ENCODE measurements at regions not wholly inside any gene's neighbourhood (a gene's known extent, or its start where the extent isn't known, plus 50 kb on each side); places are given as distances from the start of the nearest gene placed in this dataset.
"Not testable (repeated sequence)": the region's sequence is repeated elsewhere in the genome, so short reads cannot be mapped to it uniquely, and the experiment has no call there.

DNA sequence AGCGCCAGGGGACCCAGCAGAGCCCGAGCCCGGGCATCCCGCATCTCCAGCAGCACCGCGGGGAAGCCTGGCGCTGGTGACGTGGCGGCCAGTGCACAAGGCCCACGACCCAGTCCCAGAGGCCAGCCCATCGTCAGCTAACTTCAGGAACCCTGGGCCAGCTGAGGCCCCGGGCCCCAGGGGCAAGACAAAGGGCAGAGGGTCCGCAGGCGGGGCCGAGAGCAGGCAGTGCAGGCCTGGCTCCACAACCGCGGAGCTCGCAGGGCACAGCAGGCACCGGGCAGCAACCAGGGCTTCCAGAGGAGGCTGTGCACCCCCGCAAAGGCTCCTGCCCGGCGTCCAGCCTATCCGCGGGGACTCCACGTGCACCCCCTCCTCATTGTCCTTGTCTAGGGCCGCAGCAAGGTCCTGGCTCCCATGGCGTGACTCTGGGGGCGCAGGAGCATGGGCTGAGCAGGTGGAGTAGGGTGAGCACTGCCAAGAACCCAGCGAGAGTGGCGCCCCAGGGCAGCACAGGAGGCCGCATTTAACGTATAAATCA lies 352.5 kb downstream of the KCNJ18 start:
- not testable (repeated sequence) for DNase-seq (ENCODE audit: low spot score); H3K4me3 ChIP-seq; H3K27me3 Mint-ChIP-seq (ENCODE audit: insufficient read depth, low read depth, poor library complexity); H3K9me2 ChIP-seq (ENCODE audit: insufficient read depth); H4K20me1 ChIP-seq (replicated peaks; ENCODE audit: insufficient read depth); H3K27me3 ChIP-seq (ENCODE audit: insufficient read depth); H3K36me3 Mint-ChIP-seq (ENCODE audit: low read depth); H3K4me3 Mint-ChIP-seq; ATAC-seq; H3K27ac ChIP-seq (ENCODE audit: low read depth); H3F3A ChIP-seq (replicated peaks; ENCODE audit: low read depth); H3K4me1 ChIP-seq (ENCODE audit: insufficient read depth); H3K36me3 ChIP-seq (ENCODE audit: insufficient read depth); H2AFZ ChIP-seq; H3K79me2 ChIP-seq (replicated peaks; ENCODE audit: insufficient read depth); H3K27ac Mint-ChIP-seq; H3K4me1 Mint-ChIP-seq; H3K4me2 ChIP-seq
- H3K9me3 Mint-ChIP-seq, result peaks cover 20% of the 10 kb centered on the region

DNA sequence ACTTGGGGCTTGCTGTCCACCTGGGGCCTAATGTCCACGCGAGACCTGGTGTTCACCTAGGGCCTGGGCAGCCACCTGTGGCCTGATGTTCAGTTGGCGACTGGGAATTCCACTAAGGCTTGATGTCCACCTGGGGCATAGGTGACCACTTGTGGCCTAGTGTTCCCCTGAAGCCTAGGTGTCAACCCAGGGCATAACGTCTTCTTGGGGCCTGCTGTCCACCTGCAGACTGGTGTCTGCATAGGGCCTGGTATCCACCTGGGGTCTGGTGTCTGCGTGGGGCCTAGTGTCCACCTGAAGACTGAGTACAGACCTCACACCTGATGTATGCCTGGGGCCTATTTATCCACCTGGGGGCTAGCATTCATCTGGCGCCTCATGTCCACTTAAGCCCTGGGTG lies 355.2 kb downstream of the KCNJ18 start:
- not testable (repeated sequence) for H3K4me2 ChIP-seq; H3K4me3 ChIP-seq; H2AFZ ChIP-seq; H3K36me3 ChIP-seq (ENCODE audit: insufficient read depth); H3K27me3 Mint-ChIP-seq (ENCODE audit: insufficient read depth, low read depth, poor library complexity); ATAC-seq; H3K27me3 ChIP-seq (ENCODE audit: insufficient read depth); H3F3A ChIP-seq (replicated peaks; ENCODE audit: low read depth); H3K79me2 ChIP-seq (replicated peaks; ENCODE audit: insufficient read depth); H3K27ac Mint-ChIP-seq; H4K20me1 ChIP-seq (replicated peaks; ENCODE audit: insufficient read depth); H3K4me1 ChIP-seq (ENCODE audit: insufficient read depth); H3K4me1 Mint-ChIP-seq; DNase-seq (ENCODE audit: low spot score); H3K36me3 Mint-ChIP-seq (ENCODE audit: low read depth); H3K9me2 ChIP-seq (ENCODE audit: insufficient read depth); H3K4me3 Mint-ChIP-seq; H3K27ac ChIP-seq (ENCODE audit: low read depth)
- peaks cover 20% of the 10 kb centered on the region for H3K9me3 Mint-ChIP-seq

DNA sequence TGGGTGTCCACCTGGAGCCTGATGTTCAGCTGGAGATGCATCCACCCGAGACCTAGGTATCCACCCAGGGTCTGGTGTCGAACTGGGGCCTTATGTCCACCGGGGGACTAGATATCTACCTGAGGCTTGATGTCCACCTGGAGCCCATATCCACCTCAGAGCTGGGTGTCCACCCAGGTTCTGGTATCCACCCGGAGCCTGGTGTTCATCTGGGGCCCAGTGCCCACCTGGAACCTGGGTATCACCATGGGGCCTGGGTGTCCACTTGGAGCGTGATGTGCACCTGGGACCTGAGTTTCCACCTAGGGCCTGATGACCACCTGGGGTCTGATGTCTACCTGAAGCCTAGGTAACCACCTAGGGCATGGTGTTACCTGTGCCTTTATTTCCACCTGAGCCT lies 355.9 kb downstream of the KCNJ18 start:
- not testable (repeated sequence) for H3K27ac ChIP-seq (ENCODE audit: low read depth); H3K9me2 ChIP-seq (ENCODE audit: insufficient read depth); H3K27ac Mint-ChIP-seq; H3K27me3 ChIP-seq (ENCODE audit: insufficient read depth); H4K20me1 ChIP-seq (replicated peaks; ENCODE audit: insufficient read depth); H3K4me1 Mint-ChIP-seq; H3K4me1 ChIP-seq (ENCODE audit: insufficient read depth); H3K4me2 ChIP-seq; H3F3A ChIP-seq (replicated peaks; ENCODE audit: low read depth); H3K4me3 ChIP-seq; ATAC-seq; H3K36me3 Mint-ChIP-seq (ENCODE audit: low read depth); H3K36me3 ChIP-seq (ENCODE audit: insufficient read depth); DNase-seq (ENCODE audit: low spot score); H3K27me3 Mint-ChIP-seq (ENCODE audit: insufficient read depth, low read depth, poor library complexity); H3K4me3 Mint-ChIP-seq; H2AFZ ChIP-seq; H3K79me2 ChIP-seq (replicated peaks; ENCODE audit: insufficient read depth)
- peaks cover 19% of the 10 kb centered on the region for H3K9me3 Mint-ChIP-seq

DNA sequence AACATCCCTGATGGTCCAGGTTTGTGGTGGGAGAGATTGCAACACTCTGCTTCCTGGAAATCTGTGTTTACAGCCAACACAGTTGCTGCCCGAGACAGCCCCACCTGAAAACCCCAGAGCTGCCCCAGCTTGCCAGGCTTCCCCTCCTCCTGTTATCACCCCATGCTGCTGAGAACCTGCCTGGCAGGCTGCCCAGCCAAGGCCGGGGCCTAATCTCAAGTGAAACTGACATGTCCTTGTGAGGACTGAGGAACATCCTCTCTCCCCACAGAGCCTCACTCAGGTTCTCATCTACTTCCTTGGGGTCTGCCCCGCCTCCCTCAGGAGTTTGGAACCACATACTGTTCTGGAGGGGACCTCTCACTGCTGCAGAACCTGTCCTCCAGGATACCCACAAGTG lies 358.4 kb downstream of the KCNJ18 start:
- not testable (repeated sequence) for H3K27ac Mint-ChIP-seq; H3F3A ChIP-seq (replicated peaks; ENCODE audit: low read depth); H3K4me3 ChIP-seq; ATAC-seq; H3K27me3 Mint-ChIP-seq (ENCODE audit: insufficient read depth, low read depth, poor library complexity); H3K4me3 Mint-ChIP-seq; DNase-seq (ENCODE audit: low spot score); H3K4me1 Mint-ChIP-seq; H3K36me3 ChIP-seq (ENCODE audit: insufficient read depth); H4K20me1 ChIP-seq (replicated peaks; ENCODE audit: insufficient read depth); H3K4me1 ChIP-seq (ENCODE audit: insufficient read depth); H2AFZ ChIP-seq; H3K36me3 Mint-ChIP-seq (ENCODE audit: low read depth); H3K9me2 ChIP-seq (ENCODE audit: insufficient read depth); H3K27ac ChIP-seq (ENCODE audit: low read depth); H3K79me2 ChIP-seq (replicated peaks; ENCODE audit: insufficient read depth); H3K27me3 ChIP-seq (ENCODE audit: insufficient read depth); H3K4me2 ChIP-seq
- H3K9me3 Mint-ChIP-seq, result peaks cover 16% of the 10 kb centered on the region

DNA sequence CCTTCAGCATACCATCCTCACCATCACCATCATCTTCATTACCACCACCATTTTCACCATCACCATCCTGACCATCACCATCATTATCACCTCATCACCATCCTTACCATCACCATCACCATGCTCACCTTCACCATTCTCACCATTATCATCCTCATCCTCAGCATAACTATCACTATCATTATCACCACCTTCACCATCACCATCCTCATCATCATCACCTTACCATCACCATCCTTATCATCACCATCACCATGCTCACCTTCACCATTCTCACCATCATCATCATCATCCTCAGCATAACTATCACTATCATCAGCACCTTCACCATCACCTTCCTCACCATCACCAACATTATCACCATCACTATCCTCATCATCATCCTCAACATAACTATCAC lies 360.4 kb downstream of the KCNJ18 start:
- H3K27me3 Mint-ChIP-seq (ENCODE audit: insufficient read depth, low read depth, poor library complexity); H3K4me2 ChIP-seq; H3K36me3 ChIP-seq (ENCODE audit: insufficient read depth); H3K4me3 Mint-ChIP-seq; H4K20me1 ChIP-seq (replicated peaks; ENCODE audit: insufficient read depth); H3K4me1 Mint-ChIP-seq; H3K27ac Mint-ChIP-seq; H3F3A ChIP-seq (replicated peaks; ENCODE audit: low read depth); H3K27me3 ChIP-seq (ENCODE audit: insufficient read depth); H3K27ac ChIP-seq (ENCODE audit: low read depth); H3K36me3 Mint-ChIP-seq (ENCODE audit: low read depth); H3K9me2 ChIP-seq (ENCODE audit: insufficient read depth); H2AFZ ChIP-seq; DNase-seq (ENCODE audit: low spot score); H3K79me2 ChIP-seq (replicated peaks; ENCODE audit: insufficient read depth); H3K4me1 ChIP-seq (ENCODE audit: insufficient read depth); H3K4me3 ChIP-seq; ATAC-seq: not testable (repeated sequence)
- H3K9me3 Mint-ChIP-seq, result peaks cover 11% of the 10 kb centered on the region

DNA sequence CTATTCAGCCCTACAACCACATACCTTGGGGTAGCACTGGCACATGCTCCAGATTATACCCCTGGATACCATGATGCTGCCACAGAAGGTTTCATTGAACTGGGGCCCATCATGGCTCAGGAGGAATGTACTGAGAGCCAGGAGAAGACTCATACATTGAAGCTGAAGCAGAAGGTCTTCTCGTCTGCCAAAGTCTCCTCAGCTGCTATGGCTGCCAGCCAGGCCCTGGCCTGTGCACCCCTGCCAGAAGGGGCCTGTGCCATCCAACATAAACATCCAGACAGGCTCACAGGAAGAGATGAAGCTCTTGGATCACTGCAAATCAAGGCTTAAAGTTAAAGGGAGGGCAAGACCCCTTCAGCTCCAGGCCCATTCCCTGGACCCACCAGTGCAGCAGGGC lies 364.2 kb downstream of the KCNJ18 start:
- not testable (repeated sequence) for H3K36me3 ChIP-seq (ENCODE audit: insufficient read depth); H3K4me3 Mint-ChIP-seq; H3K36me3 Mint-ChIP-seq (ENCODE audit: low read depth); H3K27me3 Mint-ChIP-seq (ENCODE audit: insufficient read depth, low read depth, poor library complexity); H3K79me2 ChIP-seq (replicated peaks; ENCODE audit: insufficient read depth); H3K9me2 ChIP-seq (ENCODE audit: insufficient read depth); H3K27ac Mint-ChIP-seq; H3K9me3 Mint-ChIP-seq; H4K20me1 ChIP-seq (replicated peaks; ENCODE audit: insufficient read depth); H3K27ac ChIP-seq (ENCODE audit: low read depth); H3K4me2 ChIP-seq; H3K4me3 ChIP-seq; H3K4me1 Mint-ChIP-seq; DNase-seq (ENCODE audit: low spot score); H3K27me3 ChIP-seq (ENCODE audit: insufficient read depth); ATAC-seq; H3F3A ChIP-seq (replicated peaks; ENCODE audit: low read depth); H3K4me1 ChIP-seq (ENCODE audit: insufficient read depth); H2AFZ ChIP-seq

DNA sequence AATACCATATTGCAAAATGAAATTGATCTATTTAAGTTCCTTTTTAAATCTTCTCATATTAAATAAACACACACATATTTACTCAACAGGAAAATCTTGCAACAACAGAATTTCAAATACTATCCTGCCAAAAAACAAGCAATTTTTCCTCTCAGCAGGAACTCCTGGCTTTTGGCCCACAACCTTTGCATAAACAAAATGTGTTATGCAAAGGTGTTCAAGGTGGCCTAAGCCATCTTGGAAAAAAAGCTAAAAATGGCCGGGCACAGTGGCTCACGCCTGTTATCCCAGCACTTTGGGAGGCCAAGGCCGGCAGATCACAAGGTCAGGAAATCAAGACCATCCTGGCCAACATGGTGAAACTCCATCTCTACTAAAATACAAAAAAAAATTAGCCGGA lies 383.6 kb downstream of the KCNJ18 start:
- H3F3A ChIP-seq (replicated peaks; ENCODE audit: low read depth); H3K27ac ChIP-seq (ENCODE audit: low read depth); H3K4me3 Mint-ChIP-seq; H3K27ac Mint-ChIP-seq; H2AFZ ChIP-seq; H3K9me2 ChIP-seq (ENCODE audit: insufficient read depth); DNase-seq (ENCODE audit: low spot score); H3K27me3 ChIP-seq (ENCODE audit: insufficient read depth); H3K9me3 Mint-ChIP-seq; H3K4me1 ChIP-seq (ENCODE audit: insufficient read depth); H4K20me1 ChIP-seq (replicated peaks; ENCODE audit: insufficient read depth); H3K4me2 ChIP-seq; H3K27me3 Mint-ChIP-seq (ENCODE audit: insufficient read depth, low read depth, poor library complexity); H3K36me3 ChIP-seq (ENCODE audit: insufficient read depth); ATAC-seq; H3K79me2 ChIP-seq (replicated peaks; ENCODE audit: insufficient read depth); H3K36me3 Mint-ChIP-seq (ENCODE audit: low read depth); H3K4me3 ChIP-seq: not testable (repeated sequence)
- H3K4me1 Mint-ChIP-seq, result peaks cover 10% of the 10 kb centered on the region
